HG03025 (cell line): ENCODE measurements at regions not wholly inside any gene's neighbourhood (a gene's known extent, or its start where the extent isn't known, plus 50 kb on each side); places are given as distances from the start of the nearest gene placed in this dataset.

ENCODE experiments used
- ATAC-seq: cut with Tn5 transposase; IDR thresholded peaks from one replicate; pipeline ENCODE4 v1.9.1; 2021; ENCODE audit warnings: mild to moderate bottlenecking, moderate library complexity; ENCODE audit not compliant: unreplicated experiment, low FRiP score

DNA sequence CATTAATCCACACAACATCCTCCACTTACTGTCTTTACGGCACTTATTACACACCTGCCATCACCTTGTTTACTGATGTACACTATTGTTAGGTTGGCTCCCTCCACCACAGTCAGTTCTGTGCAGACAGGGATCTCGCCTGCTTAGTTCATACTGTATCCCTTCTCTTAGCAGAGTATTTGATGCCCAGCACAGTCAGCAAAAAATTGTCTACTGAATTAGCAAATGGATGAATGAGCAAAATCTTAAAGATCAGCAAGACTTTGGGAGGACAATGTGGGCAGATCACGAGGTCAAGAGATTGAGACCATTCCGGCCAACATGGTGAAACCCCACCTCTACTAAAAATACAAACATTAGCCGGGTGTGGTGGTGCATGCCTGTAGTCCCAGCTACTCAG is 109.8 kb upstream of the ATXN1 start:
- ATAC-seq, result no peak

DNA sequence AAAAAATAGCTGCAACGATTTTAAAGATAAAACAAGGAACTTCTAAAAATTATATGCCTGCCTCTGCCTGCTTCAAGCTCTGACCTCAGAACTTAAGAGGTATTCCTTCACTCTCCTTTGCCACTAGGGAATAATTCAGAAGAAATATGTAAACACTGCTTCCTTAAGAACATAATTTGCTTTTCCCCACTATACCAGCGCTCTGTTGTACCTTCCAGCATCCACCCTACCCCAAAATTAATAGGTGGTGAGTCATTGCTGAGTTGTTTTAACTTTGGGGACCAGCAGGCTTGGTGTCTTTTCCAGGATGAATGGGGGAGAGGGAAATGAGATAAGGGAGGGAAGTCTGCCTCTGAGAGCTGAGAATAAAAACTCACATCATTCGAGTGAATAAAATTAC is 107.7 kb upstream of the ATXN1 start:
- no peak for ATAC-seq

DNA sequence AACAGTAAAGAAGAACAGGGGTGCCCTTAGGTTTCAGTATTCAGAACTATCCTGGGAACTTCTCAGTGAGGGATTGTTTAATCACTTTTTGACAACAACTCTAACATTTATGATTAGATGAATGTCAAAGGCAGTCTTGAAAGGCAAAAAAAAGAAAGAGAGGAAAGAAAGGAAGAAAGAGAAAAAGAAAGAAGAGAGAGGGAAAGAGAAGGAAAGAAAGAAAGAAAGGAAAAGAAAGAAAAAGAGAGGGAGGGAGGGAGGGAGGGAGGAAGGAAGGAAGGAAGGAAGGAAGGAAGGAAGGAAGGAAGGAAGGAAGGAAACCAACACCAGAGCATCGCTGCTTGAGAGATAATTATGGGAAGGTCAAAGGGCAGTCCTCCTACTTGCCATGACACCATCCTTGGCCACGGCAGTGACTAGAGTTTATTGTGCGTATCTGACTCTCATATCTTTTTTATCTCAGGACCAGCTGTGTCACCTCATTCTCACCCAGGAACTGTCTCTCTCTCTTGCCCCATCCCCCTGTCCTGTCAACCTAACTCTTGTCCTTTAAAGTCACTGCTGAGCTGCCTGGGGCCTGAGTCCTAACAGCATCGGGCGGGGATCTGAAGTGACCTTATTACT is 96.8 kb upstream of the ATXN1 start:
- ATAC-seq, result no peak

DNA sequence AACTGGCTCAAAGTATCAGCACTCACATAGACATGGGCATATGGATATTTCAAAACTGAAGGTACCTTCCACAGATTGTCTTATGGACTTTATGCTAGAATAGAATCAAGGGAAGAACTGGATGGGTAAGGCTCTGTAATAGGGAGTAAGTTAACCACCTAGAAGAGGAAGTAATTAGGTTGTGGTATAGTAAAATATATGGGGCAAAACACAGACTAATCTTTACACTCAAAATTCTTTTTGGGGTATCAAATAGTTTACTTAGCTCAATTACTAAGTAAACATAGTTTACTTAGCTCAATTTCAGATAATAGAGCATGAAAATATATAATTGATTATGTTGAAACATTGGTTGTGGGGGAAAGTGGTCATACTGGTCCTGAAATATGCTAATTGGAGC is 94.2 kb upstream of the ATXN1 start:
- ATAC-seq, result no peak

DNA sequence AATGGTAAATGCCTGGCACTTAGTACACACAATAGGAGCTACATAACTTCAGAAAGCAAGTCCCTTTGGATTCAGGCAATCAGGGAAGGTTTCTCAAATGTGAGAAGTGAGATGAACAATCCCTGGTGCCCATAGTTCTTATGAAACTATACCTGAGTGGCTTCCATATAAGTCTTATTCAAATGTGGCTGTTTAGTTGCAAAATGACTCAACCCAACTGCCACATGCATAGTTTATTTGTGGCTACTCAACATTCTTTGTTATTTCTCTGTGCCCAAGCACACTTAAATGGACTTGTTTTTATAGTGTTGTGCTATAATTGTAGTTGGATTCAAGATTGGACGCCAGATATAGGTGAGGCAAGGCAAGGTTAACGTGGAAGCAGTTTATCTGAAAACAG is 93.7 kb upstream of the ATXN1 start:
- peak; percentile 76 for ATAC-seq

DNA sequence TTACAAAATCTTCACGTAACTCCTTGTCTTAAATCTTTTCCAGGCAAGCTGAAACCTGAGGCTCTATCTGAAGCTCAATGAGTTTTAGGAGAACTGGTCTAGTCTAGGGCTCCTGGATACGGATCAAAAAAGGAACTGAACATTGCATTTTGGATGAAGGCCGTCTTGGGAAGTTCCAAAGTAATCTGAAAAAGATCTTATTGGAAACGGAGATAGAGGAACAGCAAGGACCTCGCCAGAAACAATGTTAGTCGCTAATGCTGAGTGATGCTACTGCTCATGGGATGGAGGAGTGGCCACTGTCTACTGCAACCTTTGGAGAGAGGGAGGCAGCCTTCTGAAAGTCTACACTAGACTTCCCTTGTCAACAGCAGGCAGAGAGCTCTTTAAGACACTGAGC is 91.4 kb upstream of the ATXN1 start:
- no peak for ATAC-seq

DNA sequence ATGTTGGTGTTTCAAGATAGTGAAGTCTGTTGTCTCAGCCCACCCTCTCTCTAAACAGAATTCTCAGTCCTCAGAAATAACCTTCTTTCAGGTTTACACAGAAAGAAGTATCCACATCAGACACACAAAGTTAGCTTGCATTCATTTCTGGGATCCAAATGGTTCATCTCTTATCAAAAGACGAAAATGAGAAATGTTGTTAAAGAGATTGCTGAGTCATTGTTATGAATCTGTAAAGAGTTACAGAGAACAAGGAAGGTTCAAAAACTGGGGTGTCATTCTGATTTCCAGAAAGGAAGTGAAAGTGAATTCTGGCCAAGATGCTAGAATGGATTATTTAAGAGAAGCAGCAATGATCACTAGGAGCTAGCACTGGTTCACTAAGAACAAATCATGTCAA is 90.5 kb upstream of the ATXN1 start:
- ATAC-seq, result peak; percentile 39

DNA sequence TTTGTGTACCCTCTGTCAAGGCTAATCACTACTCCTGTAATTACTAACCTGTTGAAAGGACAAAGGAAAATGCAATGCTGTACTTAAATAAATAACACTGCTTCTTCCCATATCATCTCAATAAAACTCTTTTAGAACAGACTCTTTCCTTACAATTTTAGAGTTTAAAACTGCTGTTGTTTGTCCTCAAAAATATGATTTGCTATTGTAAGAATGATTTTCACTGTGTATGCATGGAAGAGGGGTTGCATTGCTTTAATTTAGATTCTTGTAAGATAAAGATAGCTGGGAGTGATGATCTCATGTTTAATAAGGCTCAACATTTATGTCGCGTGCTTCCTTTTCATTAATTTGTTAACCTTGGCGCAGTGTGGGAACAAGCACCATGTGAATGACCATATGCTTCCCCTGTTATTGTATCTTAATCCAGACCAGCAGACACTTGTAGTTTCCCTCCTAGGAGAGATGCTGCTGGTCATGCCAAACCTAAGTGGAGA is 89.8 kb upstream of the ATXN1 start:
- no peak for ATAC-seq

DNA sequence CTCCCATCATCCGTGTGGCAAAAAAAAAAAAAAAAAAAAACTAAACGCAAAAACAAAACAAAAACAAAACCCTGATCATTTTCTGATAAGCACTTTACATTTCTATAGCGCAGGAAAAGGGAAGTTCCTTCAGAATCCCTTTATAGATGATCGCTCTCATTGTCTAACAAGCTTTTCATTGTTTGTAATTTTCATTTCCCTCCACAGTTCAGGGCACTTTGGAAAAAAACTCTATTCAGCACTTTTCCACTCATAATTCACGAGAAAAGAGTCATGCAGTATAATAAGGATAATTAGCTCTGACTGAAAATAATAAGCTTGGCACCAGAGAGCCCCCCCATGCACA is 89.4 kb upstream of the ATXN1 start:
- ATAC-seq, result no peak

DNA sequence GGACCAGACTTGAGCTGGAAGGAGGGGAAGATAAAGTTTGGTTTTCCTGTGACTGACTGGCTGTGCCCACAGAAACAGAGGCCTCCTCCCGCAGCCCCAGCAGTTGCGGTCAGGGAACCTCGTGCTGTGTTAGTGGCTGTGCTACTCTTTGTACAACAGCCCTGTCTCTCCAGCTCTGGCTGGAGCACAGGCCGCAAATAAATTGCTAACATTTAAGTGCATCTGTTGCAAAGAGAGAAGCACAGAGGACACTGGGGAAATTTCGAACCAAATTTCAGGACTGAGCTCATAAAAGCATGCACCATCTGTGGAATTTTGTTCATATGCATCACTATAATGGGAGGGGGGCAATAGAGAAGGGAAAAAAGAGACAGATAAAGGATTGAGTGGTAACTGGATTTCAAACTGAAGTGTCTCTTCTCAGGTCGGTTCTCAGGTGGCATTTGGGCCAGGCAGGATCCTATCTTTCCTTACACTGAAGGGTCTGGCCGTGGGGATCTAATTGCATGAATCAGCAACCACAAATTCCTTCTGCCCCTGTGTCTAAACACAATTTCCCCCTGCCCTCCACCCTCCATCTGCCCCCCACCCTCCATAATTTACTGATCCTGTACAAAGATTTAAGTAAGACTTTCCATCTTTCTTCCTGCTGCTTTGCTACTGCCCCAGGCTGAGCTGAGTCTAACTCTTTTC is 88.9 kb upstream of the ATXN1 start:
- ATAC-seq, result no peak

DNA sequence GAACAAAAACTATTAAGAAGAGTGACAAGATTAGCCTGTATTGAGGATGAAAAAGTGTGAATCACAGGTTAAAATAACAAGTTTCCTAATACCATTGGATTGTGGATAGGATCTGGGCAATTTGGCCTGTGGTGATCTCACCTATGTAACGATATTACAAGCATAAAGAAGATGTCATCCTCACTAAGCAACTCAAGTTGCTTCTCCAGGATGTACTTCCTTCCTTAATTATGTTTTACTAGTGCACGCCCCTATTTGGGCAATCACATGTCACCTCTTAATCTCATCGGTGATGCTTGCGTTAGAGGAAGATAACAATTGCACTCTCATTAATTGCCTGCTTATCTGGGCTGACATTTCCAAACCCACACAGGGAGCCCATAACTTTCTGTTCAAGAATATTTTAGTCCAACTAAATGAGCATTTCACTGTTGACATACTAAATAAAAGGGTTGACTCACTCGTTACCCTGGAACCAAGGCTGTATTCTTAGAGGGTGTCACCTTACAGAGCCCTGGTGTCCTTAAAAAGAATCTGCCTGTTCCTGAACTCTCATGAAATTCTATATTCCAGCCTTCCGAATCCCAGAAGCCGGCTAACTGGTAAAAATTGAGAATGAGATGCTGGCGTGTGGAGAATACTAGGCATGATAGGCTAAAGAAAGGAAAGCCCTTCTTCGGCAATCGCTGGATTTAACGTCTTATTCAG is 88.2 kb upstream of the ATXN1 start:
- ATAC-seq, result no peak

DNA sequence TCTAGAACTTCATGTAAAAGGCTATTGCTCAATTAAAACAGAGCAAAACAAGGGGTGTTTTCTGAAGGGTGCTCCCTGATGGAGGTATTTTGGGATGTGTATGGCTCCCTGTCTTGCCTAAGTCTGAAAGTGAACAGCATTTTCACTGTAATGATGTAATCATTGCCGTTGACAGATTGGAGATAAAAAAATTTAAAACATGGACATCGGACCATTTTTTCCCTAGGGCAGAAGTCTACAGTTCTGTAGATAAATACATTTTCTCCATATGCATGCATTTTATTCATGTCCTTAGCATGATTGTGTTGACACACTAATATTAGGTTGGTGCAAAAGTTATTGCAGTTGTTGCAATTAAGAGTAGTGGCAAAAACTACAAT is 85.1 kb upstream of the ATXN1 start:
- ATAC-seq, result no peak

DNA sequence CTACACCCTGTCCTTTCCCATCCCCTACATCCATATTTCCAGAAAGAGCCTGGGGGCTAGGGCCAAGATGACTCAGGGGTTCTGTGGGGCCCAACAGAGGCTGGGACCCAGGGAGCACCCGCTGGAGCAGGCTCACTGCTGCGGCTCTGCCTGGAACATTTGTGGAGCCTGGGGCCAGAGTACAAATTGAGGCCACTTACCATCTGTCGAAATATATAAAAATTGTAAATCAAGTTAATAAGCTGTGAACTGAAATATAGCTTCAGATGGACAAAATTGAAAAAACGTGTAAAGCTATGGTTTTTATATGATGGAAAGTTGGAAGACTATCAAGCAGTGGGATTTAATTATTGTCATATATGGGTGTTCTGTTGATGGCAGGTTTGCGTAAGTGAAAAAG is 82.9 kb upstream of the ATXN1 start:
- no peak for ATAC-seq

DNA sequence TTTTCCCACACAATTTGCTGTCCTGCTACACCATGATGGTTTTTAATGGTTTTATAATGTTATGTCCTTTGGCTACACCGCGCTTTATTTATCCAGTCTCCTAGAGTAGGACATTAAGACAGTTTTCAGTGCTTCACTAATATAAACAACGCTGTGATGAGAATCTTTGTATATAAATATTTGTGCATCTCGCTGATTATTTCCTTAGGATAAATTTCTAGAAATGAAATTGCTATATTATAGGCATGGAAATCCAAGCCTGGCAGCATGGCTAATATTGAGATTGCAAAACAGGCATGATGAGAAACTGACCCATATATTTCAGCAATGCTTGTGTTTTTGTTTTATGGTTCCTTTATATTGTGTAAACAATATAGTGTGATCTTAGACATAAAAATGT is 81.4 kb upstream of the ATXN1 start:
- no peak for ATAC-seq

DNA sequence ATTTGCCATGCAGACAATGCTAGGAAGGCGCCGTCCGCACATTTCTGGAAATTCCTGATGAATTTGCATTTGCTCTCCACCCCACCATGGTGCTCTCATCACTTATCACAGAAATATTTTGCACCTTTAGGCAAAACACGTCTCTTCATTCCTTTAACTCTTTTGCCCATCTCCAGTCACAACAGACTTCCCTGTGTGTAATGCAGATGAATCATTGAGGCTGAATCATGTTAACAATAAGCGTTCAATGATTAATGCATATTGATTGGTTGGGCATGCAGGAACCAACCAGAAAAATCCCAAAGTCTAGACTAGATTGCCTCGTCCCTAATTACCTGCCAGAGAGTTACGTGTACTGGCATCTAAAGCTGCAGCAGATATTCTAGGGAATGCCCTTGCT is 80.0 kb upstream of the ATXN1 start:
- no peak for ATAC-seq

DNA sequence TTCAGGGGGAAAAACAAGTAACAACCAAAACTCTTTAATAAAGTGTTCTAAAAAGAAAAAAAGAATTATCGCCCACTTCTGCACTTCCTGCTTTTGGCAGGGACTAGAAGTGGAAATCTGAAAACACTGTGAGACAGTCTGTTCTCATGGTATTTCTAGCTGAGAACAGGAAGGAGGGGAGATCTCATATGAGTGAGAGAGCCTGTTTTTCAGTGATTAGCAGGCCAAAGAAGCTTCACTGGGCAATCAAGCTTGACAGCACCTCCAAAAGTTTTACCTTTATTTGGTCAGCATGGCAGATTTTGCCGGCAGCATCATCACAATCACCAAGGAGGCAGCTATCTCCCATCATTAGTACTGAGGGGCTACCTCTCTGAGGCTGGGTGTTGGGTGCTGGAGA is 79.5 kb upstream of the ATXN1 start:
- ATAC-seq, result no peak

DNA sequence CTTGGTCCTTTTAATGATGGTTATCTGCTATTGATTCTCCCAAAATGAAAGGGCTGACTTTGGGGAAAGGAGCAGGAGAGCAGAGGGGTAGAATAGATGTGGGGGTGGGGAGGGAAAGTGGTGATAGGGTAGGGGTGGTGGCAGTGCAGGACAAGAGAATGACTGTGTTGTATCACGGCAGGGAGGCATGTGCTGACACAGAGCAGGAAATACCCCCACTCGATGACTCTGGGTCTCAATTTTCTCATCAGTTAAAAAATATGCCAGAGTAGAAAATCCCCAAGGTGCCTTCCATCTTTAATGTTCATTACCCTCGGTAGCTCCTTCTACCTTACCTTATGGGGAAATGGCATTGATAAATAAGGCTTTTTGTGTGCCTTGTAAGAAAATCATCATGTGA is 79.0 kb upstream of the ATXN1 start:
- no peak for ATAC-seq

DNA sequence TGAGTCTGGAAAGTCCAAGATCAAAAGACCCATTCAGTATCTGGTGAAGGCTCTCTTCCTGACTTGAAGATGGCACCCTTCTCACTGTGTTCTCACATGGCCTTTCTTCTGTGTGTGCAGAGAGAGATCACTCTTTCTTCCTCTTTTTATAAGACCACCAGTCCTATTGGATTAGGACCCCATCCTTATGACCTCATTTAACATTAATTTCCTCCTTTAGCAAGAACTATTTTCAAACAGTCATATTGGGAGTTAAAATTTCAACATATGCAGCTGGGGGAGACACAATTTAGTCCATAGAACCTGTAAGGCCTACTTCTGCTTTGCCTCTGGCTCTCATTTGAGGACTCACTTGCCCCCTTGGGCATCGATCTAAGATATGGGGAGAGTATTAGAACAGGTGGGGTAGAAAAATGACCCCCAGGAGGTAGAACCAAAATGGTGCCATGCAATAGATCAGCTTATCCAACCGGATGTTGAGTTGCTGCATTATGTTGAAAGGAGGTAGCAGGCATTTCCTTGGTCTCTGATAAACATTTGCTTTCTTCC is 78.4 kb upstream of the ATXN1 start:
- no peak for ATAC-seq

DNA sequence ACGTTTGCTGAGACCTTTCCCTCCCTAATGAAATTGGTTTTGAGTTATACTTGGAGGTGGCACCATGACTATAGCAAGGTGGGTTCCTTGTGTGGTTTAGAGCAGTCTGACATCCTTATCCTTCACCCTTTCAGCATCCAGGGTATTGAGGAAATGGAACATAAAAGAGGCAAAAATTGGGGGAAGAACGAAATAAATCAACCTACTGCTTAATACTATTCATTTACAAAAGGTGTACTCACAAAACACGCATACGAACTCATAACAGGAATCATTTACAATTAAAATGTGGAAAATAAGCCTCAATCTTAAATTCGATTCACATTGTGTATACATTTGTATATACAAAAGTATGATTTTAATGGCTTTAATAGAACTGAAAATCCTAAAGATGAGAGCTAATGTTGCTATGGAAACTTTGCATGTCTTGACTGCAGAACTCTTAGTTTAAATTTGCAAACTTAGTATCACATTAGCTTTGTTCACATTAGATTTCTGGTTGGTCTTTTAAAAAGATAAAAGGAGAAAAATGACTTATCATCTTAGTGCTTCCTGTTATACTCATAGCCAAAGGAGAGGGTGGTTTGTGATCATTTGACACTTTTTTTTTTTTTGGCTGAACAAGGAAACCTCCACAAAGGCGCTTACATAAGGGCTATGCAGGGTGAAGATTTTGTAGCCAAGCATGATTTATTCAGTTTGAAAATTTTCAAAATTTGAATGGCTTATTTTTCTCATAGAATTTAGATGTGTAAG is 76.1 kb upstream of the ATXN1 start:
- ATAC-seq, result no peak

DNA sequence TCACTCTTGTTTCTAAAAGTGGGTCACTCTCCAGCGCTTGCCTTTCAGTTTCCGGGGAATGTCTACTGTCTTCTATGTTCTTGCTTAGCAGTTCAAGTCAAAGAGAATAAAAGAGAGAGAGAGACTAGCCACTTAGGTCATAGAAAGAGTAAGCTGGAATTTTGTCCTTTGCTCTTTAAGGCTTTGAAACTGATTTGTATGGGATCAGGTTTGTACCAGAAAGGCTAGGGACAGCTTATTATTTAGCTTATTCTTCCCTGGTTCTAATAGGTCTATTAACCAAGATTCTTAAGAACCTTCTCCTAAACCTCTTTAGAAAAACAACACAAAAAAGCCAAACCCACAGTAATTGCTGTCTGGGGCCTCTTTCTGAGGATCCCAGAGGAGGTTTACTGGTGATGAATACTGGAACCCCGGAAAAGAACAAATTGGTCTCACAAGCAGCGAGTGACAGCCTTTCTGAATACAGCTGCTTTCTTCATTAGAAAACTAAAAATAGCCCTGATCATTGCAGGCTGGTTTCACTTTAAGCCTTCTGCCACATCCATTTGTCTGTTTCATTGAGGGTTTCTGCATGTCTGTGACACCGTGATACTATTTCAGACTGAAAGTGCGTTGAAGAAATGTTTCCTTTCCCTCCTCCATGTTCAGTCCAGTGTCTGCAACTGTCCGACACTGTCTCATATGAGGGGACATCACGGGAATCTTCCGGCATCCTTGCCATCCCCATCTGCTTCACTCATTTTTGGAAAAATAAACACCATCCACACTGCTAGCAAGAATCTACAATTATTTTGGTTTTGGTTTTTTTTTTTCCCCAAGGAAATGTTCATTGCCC is 75.1 kb upstream of the ATXN1 start:
- ATAC-seq, result peak; percentile 74
